T follicular helper cell (primary cell): ENCODE measurements at regions not wholly inside any gene's neighbourhood (a gene's known extent, or its start where the extent isn't known, plus 50 kb on each side); places are given as distances from the start of the nearest gene placed in this dataset.
"Not testable (repeated sequence)": the region's sequence is repeated elsewhere in the genome, so short reads cannot be mapped to it uniquely, and the experiment has no call there.

Experiments used
- DNase-seq: peaks from one replicate; pipeline ENCODE4 v3.0.0-alpha.2; 2020; ENCODE audit warnings: low read depth

GRCh38 chr1:120617493-120617892, 106.3 kb upstream of the NBPF26 start:
- not testable (repeated sequence) for DNase-seq

GRCh38 chr1:120619867-120620692, 103.7 kb upstream of the NBPF26 start:
- DNase-seq, result not testable (repeated sequence)

GRCh38 chr1:120620693-120620969, 103.1 kb upstream of the NBPF26 start:
- DNase-seq, result not testable (repeated sequence)

- not testable (repeated sequence) for DNase-seq
Measured at GRCh38 chr1:120621278-120621677, 102.5 kb upstream of the NBPF26 start.

GRCh38 chr1:120623539-120623938, 100.2 kb upstream of the NBPF26 start:
- DNase-seq, result not testable (repeated sequence)

GRCh38 chr1:120624565-120625064, 99.1 kb upstream of the NBPF26 start:
- not testable (repeated sequence) for DNase-seq

- DNase-seq, result not testable (repeated sequence)
Measured at GRCh38 chr1:120629832-120630455, 93.8 kb upstream of the NBPF26 start.

- not testable (repeated sequence) for DNase-seq
Measured at GRCh38 chr1:120634816-120635806, 88.6 kb upstream of the NBPF26 start.

- DNase-seq, result not testable (repeated sequence)
Measured at GRCh38 chr1:120640261-120641013, 83.3 kb upstream of the NBPF26 start.

GRCh38 chr1:120641014-120641302, 82.8 kb upstream of the NBPF26 start:
- not testable (repeated sequence) for DNase-seq

- not testable (repeated sequence) for DNase-seq
Measured at GRCh38 chr1:120647182-120647581, 76.6 kb upstream of the NBPF26 start.

GRCh38 chr1:120648915-120649623, 74.7 kb upstream of the NBPF26 start:
- DNase-seq, result not testable (repeated sequence)

- DNase-seq, result not testable (repeated sequence)
Measured at GRCh38 chr1:120649730-120650129, 74.0 kb upstream of the NBPF26 start.

- not testable (repeated sequence) for DNase-seq
Measured at GRCh38 chr1:120654114-120654513, 69.6 kb upstream of the NBPF26 start.

- DNase-seq, result not testable (repeated sequence)
Measured at GRCh38 chr1:120655394-120655793, 68.4 kb upstream of the NBPF26 start.

GRCh38 chr1:120656116-120656515, 67.6 kb upstream of the NBPF26 start:
- not testable (repeated sequence) for DNase-seq

- DNase-seq, result not testable (repeated sequence)
Measured at GRCh38 chr1:120657804-120658203, 65.9 kb upstream of the NBPF26 start.

GRCh38 chr1:120658622-120659021, 65.1 kb upstream of the NBPF26 start:
- DNase-seq, result not testable (repeated sequence)

- DNase-seq, result not testable (repeated sequence)
Measured at GRCh38 chr1:120659133-120659532, 64.6 kb upstream of the NBPF26 start.

GRCh38 chr1:120664376-120665249, 59.1 kb upstream of the NBPF26 start:
- DNase-seq, result not testable (repeated sequence)
